ENCODE measurements at regions not wholly inside any gene's neighbourhood (a gene's known extent, or its start where the extent isn't known, plus 50 kb on each side); places are given as distances from the start of the nearest gene placed in this dataset.

GRCh38 chr7:115838829-115839228 is 191.7 kb downstream of the TFEC start:
- H3K27ac Mint-ChIP-seq, result no peak overlapping the region
- no peak for ATAC-seq
- peaks cover 2% of the 10 kb centered on the region; the same call in 1 of the 3 replicates for H3K4me1 Mint-ChIP-seq
- no peaks in the 10 kb centered on the region for H3K79me2 ChIP-seq (replicated peaks; ENCODE audit: insufficient read depth)
- no peaks in the 10 kb centered on the region for H4K20me1 ChIP-seq (replicated peaks; ENCODE audit: insufficient read depth)
- H3K9me3 Mint-ChIP-seq, result peaks cover 2% of the 10 kb centered on the region; the same call in 1 of the 3 replicates
- no peak for DNase-seq (ENCODE audit: low spot score)
- no peaks in the 10 kb centered on the region for H3K27me3 Mint-ChIP-seq (ENCODE audit: insufficient read depth, low read depth, poor library complexity)
- no peak overlapping the region for H3K27ac ChIP-seq (ENCODE audit: low read depth)
- no peaks in the 10 kb centered on the region; the same call in 1 of the 2 replicates for H3K36me3 ChIP-seq (ENCODE audit: insufficient read depth)
- TF ChIP-seq EZH2 (IDR thresholded peaks at IDR 0.05; ENCODE audit: low read depth, unreplicated experiment) (no peak), NANOG (IDR thresholded peaks at IDR 0.05; ENCODE audit: borderline replicate concordance) (no peak)
- H3K4me1 ChIP-seq (ENCODE audit: insufficient read depth), result no peaks in the 10 kb centered on the region
- H3K27me3 ChIP-seq (ENCODE audit: insufficient read depth), result no peaks in the 10 kb centered on the region
- no peaks in the 10 kb centered on the region for H3F3A ChIP-seq (replicated peaks; ENCODE audit: low read depth)
- H2AFZ ChIP-seq, result no peak overlapping the region
- H3K36me3 Mint-ChIP-seq (ENCODE audit: low read depth), result no peaks in the 10 kb centered on the region; the same call in 2 of the 3 replicates
- no peaks in the 10 kb centered on the region for H3K9me2 ChIP-seq (ENCODE audit: insufficient read depth)
- no peak overlapping the region for H3K4me3 ChIP-seq
- H3K4me3 Mint-ChIP-seq, result no peak overlapping the region
- H3K4me2 ChIP-seq, result no peak overlapping the region

- Histone ChIP-seq H3K27ac (ENCODE audit: low read depth) (no peak overlapping the region), H3K36me3 (ENCODE audit: insufficient read depth) (no peaks in the 10 kb centered on the region; the same call in 1 of the 2 replicates), H3K4me3 (no peak overlapping the region), H3K9me2 (ENCODE audit: insufficient read depth) (no peaks in the 10 kb centered on the region), H2AFZ (no peak overlapping the region), H3K27me3 (ENCODE audit: insufficient read depth) (no peaks in the 10 kb centered on the region), H4K20me1 (replicated peaks; ENCODE audit: insufficient read depth) (no peaks in the 10 kb centered on the region), H3F3A (replicated peaks; ENCODE audit: low read depth) (no peaks in the 10 kb centered on the region), H3K4me1 (ENCODE audit: insufficient read depth) (peaks cover 3% of the 10 kb centered on the region; the same call in 1 of the 2 replicates), H3K79me2 (replicated peaks; ENCODE audit: insufficient read depth) (no peaks in the 10 kb centered on the region), H3K4me2 (no peak overlapping the region)
- peaks cover 2% of the 10 kb centered on the region; the same call in 1 of the 3 replicates for H3K4me1 Mint-ChIP-seq
- no peak for ATAC-seq
- no peak overlapping the region for H3K27ac Mint-ChIP-seq
- H3K9me3 Mint-ChIP-seq, result no peaks in the 10 kb centered on the region
- H3K27me3 Mint-ChIP-seq (ENCODE audit: insufficient read depth, low read depth, poor library complexity), result no peaks in the 10 kb centered on the region
- peaks cover 3% of the 10 kb centered on the region; the same call in 1 of the 3 replicates for H3K36me3 Mint-ChIP-seq (ENCODE audit: low read depth)
- H3K4me3 Mint-ChIP-seq, result no peak overlapping the region
- no peak for DNase-seq (ENCODE audit: low spot score)
- TF ChIP-seq CTCF (conservative IDR thresholded peaks at IDR 0.05; ENCODE audit: low read depth in 2 of 2) (no peak), CREB1 (CRISPR knock-in tag; IDR thresholded peaks at IDR 0.05; ENCODE audit: low read depth) (no peak), POLR2AphosphoS5 (IDR thresholded peaks at IDR 0.05; ENCODE audit: low read depth) (no peak), ETS1 (IDR thresholded peaks at IDR 0.05) (no peak), ZNF331 (CRISPR knock-in tag; IDR thresholded peaks at IDR 0.05; ENCODE audit: low read depth) (no peak), NANOG (IDR thresholded peaks at IDR 0.05; ENCODE audit: borderline replicate concordance) (no peak), EZH2 (IDR thresholded peaks at IDR 0.05; ENCODE audit: low read depth, unreplicated experiment) (no peak), STAT1 (IDR thresholded peaks at IDR 0.05; ENCODE audit: unreplicated experiment) (no peak), ZNF114 (CRISPR knock-in tag; IDR thresholded peaks at IDR 0.05) (no peak), EZH2phosphoT487 (IDR thresholded peaks at IDR 0.05; ENCODE audit: unreplicated experiment) (no peak), JUNB (IDR thresholded peaks at IDR 0.05; ENCODE audit: unreplicated experiment) (no peak)
- TF ChIP-seq, protein P1, sequence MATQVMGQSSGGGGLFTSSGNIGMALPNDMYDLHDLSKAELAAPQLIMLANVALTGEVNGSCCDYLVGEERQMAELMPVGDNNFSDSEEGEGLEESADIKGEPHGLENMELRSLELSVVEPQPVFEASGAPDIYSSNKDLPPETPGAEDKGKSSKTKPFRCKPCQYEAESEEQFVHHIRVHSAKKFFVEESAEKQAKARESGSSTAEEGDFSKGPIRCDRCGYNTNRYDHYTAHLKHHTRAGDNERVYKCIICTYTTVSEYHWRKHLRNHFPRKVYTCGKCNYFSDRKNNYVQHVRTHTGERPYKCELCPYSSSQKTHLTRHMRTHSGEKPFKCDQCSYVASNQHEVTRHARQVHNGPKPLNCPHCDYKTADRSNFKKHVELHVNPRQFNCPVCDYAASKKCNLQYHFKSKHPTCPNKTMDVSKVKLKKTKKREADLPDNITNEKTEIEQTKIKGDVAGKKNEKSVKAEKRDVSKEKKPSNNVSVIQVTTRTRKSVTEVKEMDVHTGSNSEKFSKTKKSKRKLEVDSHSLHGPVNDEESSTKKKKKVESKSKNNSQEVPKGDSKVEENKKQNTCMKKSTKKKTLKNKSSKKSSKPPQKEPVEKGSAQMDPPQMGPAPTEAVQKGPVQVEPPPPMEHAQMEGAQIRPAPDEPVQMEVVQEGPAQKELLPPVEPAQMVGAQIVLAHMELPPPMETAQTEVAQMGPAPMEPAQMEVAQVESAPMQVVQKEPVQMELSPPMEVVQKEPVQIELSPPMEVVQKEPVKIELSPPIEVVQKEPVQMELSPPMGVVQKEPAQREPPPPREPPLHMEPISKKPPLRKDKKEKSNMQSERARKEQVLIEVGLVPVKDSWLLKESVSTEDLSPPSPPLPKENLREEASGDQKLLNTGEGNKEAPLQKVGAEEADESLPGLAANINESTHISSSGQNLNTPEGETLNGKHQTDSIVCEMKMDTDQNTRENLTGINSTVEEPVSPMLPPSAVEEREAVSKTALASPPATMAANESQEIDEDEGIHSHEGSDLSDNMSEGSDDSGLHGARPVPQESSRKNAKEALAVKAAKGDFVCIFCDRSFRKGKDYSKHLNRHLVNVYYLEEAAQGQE (IDR thresholded peaks at IDR 0.05; ENCODE audit: unreplicated experiment), result no peak
Measured at GRCh38 chr7:115831371-115831770, 199.2 kb downstream of the TFEC start.
